ENCODE measurements at regions not wholly inside any gene's neighbourhood (a gene's known extent, or its start where the extent isn't known, plus 50 kb on each side); places are given as distances from the start of the nearest gene placed in this dataset.

- intact Hi-C loops (cut with micrococcal nuclease; ENCODE audit: unreplicated experiment): no loop called here
- 0% methylated on average over 2 of the region's 2 CpGs for WGBS (ENCODE audit: insufficient coverage, insufficient replicate concordance, low lambda C conversion rate, missing lambda C conversion rate)
- no TSS peak for BruUV-seq (replicated peaks)
- H3K9ac ChIP-seq (ENCODE audit: control insufficient read depth, insufficient read depth, low read length): no peak overlapping the region
- no peak overlapping the region for H3K4me2 ChIP-seq (ENCODE audit: control insufficient read depth, insufficient read depth)
- CTCF ChIA-PET: no interaction called here
- DNase-seq (ENCODE audit: low read depth, low spot score): no peak
- H3K4me1 ChIP-seq (ENCODE audit: control insufficient read depth, insufficient read depth, low read length): no peaks in the 10 kb centered on the region
- no peaks in the 10 kb centered on the region for H3K9me3 ChIP-seq (replicated peaks; ENCODE audit: control insufficient read depth, insufficient read depth, low read length)
- no peak overlapping the region for H2AFZ ChIP-seq (ENCODE audit: control insufficient read depth, low read depth, low read length)
- POLR2A ChIA-PET: no interaction called here
- RAD21 ChIA-PET (ENCODE audit: unreplicated experiment): no interaction called here
- TF ChIP-seq ZBED1 (IDR thresholded peaks at IDR 0.05; ENCODE audit: borderline replicate concordance) (no peak), ZBTB33 (IDR thresholded peaks at IDR 0.05) (no peak)
- in situ Hi-C loops (cut with MboI): no loop called here
- no peaks in the 10 kb centered on the region for H4K20me1 ChIP-seq (ENCODE audit: control insufficient read depth, insufficient read depth)
- ATAC-seq: no peak
- FAIRE-seq: no peak
- H3K4me3 ChIP-seq: no peak overlapping the region
- SMC1A ChIA-PET (ENCODE audit: uncharacterized antibody, unreplicated experiment): no interaction called here
- no peaks in the 10 kb centered on the region for H3K36me3 ChIP-seq (ENCODE audit: control insufficient read depth in 2 of 2, insufficient read depth in 2 of 2, low read length in 1 of 2)
- H3K27me3 ChIP-seq (replicated peaks in 1 of 2; ENCODE audit: control insufficient read depth in 2 of 2, insufficient read depth in 2 of 2, low read length in 1 of 2): no peaks in the 10 kb centered on the region
- no peaks in the 10 kb centered on the region for H3K79me2 ChIP-seq (ENCODE audit: control insufficient read depth, insufficient read depth, low read length)
- H3K27ac ChIP-seq (ENCODE audit: control insufficient read depth, insufficient read depth): no peak overlapping the region
Observed at GRCh38 chr10:29208845-29209244, 80.0 kb upstream of the LYZL1 start.

- BruUV-seq (replicated peaks): no TSS peak
- ATAC-seq: no peak
- ChIA-PET RAD21 (ENCODE audit: unreplicated experiment) (no interaction called here), POLR2A (no interaction called here), CTCF (no interaction called here), SMC1A (ENCODE audit: uncharacterized antibody, unreplicated experiment) (no interaction called here)
- no peaks in the 10 kb centered on the region for H3K27me3 ChIP-seq (replicated peaks in 1 of 2; ENCODE audit: control insufficient read depth in 2 of 2, insufficient read depth in 2 of 2, low read length in 1 of 2)
- H3K4me3 ChIP-seq: no peak overlapping the region
- no peak overlapping the region for H2AFZ ChIP-seq (ENCODE audit: control insufficient read depth, low read depth, low read length)
- in situ Hi-C loops (cut with MboI): no loop called here
- H3K9me3 ChIP-seq (replicated peaks; ENCODE audit: control insufficient read depth, insufficient read depth, low read length): no peaks in the 10 kb centered on the region
- no peak overlapping the region for H3K9ac ChIP-seq (ENCODE audit: control insufficient read depth, insufficient read depth, low read length)
- H3K4me1 ChIP-seq (ENCODE audit: control insufficient read depth, insufficient read depth, low read length): no peaks in the 10 kb centered on the region
- intact Hi-C loops (cut with micrococcal nuclease; ENCODE audit: unreplicated experiment): no loop called here
- H3K4me2 ChIP-seq (ENCODE audit: control insufficient read depth, insufficient read depth): no peak overlapping the region
- no peaks in the 10 kb centered on the region for H4K20me1 ChIP-seq (ENCODE audit: control insufficient read depth, insufficient read depth)
- DNase-seq (ENCODE audit: low read depth, low spot score): no peak
- no peaks in the 10 kb centered on the region for H3K79me2 ChIP-seq (ENCODE audit: control insufficient read depth, insufficient read depth, low read length)
- FAIRE-seq: no peak
- no peaks in the 10 kb centered on the region for H3K36me3 ChIP-seq (ENCODE audit: control insufficient read depth in 2 of 2, insufficient read depth in 2 of 2, low read length in 1 of 2)
- no peak overlapping the region for H3K27ac ChIP-seq (ENCODE audit: control insufficient read depth, insufficient read depth)
- TF ChIP-seq DPF2 (IDR thresholded peaks at IDR 0.05) (no peak), RFX5 (IDR thresholded peaks at IDR 0.05; ENCODE audit: low read depth, low read length) (no peak), ZBTB4 (CRISPR knock-in tag; IDR thresholded peaks at IDR 0.05) (no peak), TBL1XR1 (IDR thresholded peaks at IDR 0.05; ENCODE audit: low read depth, low read length) (no peak), NRF1 (conservative IDR thresholded peaks at IDR 0.05; ENCODE audit: low read depth, low read length) (no peak), EGR1 (IDR thresholded peaks at IDR 0.05; ENCODE audit: borderline replicate concordance in 1 of 2, low read depth in 2 of 2, low read length in 2 of 2) (no peak), CTCF (IDR thresholded peaks at IDR 0.05 in 2 of 3, conservative IDR thresholded peaks at IDR 0.05 in 1 of 3; ENCODE audit: control insufficient read depth in 2 of 3, extremely low read depth in 1 of 3, insufficient read depth in 1 of 3, low read depth in 3 of 3, low read length in 3 of 3) (no peak), ZNF384 (IDR thresholded peaks at IDR 0.05; ENCODE audit: borderline replicate concordance, low read depth, low read length) (no peak), ATF3 (IDR thresholded peaks at IDR 0.05; ENCODE audit: borderline replicate concordance, extremely low read depth, low read depth, low read length) (no peak), BRCA1 (IDR thresholded peaks at IDR 0.05; ENCODE audit: low read depth, low read length) (no peak)
Observed at GRCh38 chr10:29209830-29210229, 79.0 kb upstream of the LYZL1 start.

Measured in GM12878 (cell line).